ENCODE measurements at regions not wholly inside any gene's neighbourhood (a gene's known extent, or its start where the extent isn't known, plus 50 kb on each side); places are given as distances from the start of the nearest gene placed in this dataset.
"Not testable (repeated sequence)": the region's sequence is repeated elsewhere in the genome, so short reads cannot be mapped to it uniquely, and the experiment has no call there.

GRCh38 chr12:124706363-124706762 lies 139.0 kb upstream of the NCOR2 start:
- no peak for DNase-seq (ENCODE audit: low spot score)

- no peak for DNase-seq (ENCODE audit: low spot score)
Measured at GRCh38 chr12:124705545-124706138, 138.2 kb upstream of the NCOR2 start.

- DNase-seq (ENCODE audit: low spot score): no peak
Measured at GRCh38 chr12:124704619-124705018, 137.2 kb upstream of the NCOR2 start.

GRCh38 chr12:124703856-124704255 lies 136.4 kb upstream of the NCOR2 start:
- no peak for DNase-seq (ENCODE audit: low spot score)

- DNase-seq (ENCODE audit: low spot score): no peak
Measured at GRCh38 chr12:124702736-124703135, 135.3 kb upstream of the NCOR2 start.

GRCh38 chr12:124700810-124701592 lies 133.6 kb upstream of the NCOR2 start:
- DNase-seq (ENCODE audit: low spot score): peak; percentile 69

GRCh38 chr12:124699909-124700308 lies 132.5 kb upstream of the NCOR2 start:
- no peak for DNase-seq (ENCODE audit: low spot score)

- no peak for DNase-seq (ENCODE audit: low spot score)
Measured at GRCh38 chr12:124698998-124699305, 131.5 kb upstream of the NCOR2 start.

GRCh38 chr12:124698211-124698997 lies 131.0 kb upstream of the NCOR2 start:
- peak; percentile 60 for DNase-seq (ENCODE audit: low spot score)

- not testable (repeated sequence) for DNase-seq (ENCODE audit: low spot score)
Measured at GRCh38 chr12:124697722-124698121, 130.3 kb upstream of the NCOR2 start.

GRCh38 chr12:124696693-124697476 lies 129.5 kb upstream of the NCOR2 start:
- no peak for DNase-seq (ENCODE audit: low spot score)

GRCh38 chr12:124695861-124696260 lies 128.4 kb upstream of the NCOR2 start:
- no peak for DNase-seq (ENCODE audit: low spot score)

GRCh38 chr12:124694846-124695497 lies 127.6 kb upstream of the NCOR2 start:
- DNase-seq (ENCODE audit: low spot score): peak; percentile 74

- no peak for DNase-seq (ENCODE audit: low spot score)
Measured at GRCh38 chr12:124694250-124694649, 126.8 kb upstream of the NCOR2 start.

- DNase-seq (ENCODE audit: low spot score): no peak
Measured at GRCh38 chr12:124693111-124693723, 125.8 kb upstream of the NCOR2 start.

GRCh38 chr12:124692443-124692842 lies 125.0 kb upstream of the NCOR2 start:
- DNase-seq (ENCODE audit: low spot score): no peak

GRCh38 chr12:124691429-124691828 lies 124.0 kb upstream of the NCOR2 start:
- DNase-seq (ENCODE audit: low spot score): no peak

- DNase-seq (ENCODE audit: low spot score): no peak
Measured at GRCh38 chr12:124689631-124690030, 122.2 kb upstream of the NCOR2 start.

GRCh38 chr12:124688356-124688992 lies 121.1 kb upstream of the NCOR2 start:
- no peak for DNase-seq (ENCODE audit: low spot score)

- DNase-seq (ENCODE audit: low spot score): no peak
Measured at GRCh38 chr12:124687917-124688316, 120.5 kb upstream of the NCOR2 start.

Measured in AG08395 (cell line).